GM12891 (cell line): ENCODE measurements at regions not wholly inside any gene's neighbourhood (a gene's known extent, or its start where the extent isn't known, plus 50 kb on each side); places are given as distances from the start of the nearest gene placed in this dataset.

ENCODE experiments used
- POLR2A ChIP-seq: IDR thresholded peaks from 2 replicates; pipeline ENCODE4 v1.6.1; 2011; ENCODE audit warnings: low read depth, low read length, control low read depth
- POLR2AphosphoS5 ChIP-seq: IDR thresholded peaks from 2 replicates; pipeline ENCODE4 v1.6.1; 2011; ENCODE audit warnings: low read depth, low read length, control low read depth
- SPI1 ChIP-seq: IDR thresholded peaks from 2 replicates; pipeline ENCODE4 v1.6.1; 2011; ENCODE audit warnings: low read depth, low read length, control low read depth
- TAF1 ChIP-seq: IDR thresholded peaks from 2 replicates; pipeline ENCODE4 v1.6.1; 2011; ENCODE audit warnings: low read depth, low read length, control low read depth

DNA sequence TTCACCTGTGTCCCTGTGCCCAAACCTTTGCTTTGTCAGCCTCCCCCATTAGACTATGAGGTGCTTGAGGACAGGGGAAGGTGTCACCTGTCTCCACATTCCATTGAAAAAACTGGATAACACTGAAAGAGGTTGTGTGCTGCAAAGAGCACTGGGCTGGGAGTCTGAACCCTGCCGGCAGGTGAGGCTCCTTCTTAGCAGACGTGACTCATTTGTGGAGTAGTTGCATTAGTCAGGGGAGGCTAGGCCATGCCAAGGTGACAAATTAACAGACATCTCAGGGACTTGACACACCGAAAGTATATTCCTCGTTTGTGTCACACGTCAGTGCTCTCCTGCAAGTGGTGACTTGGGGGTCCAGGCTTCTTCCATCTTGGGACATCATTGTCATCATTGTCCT is 95.9 kb upstream of the STX18 start:
- no peak for TF ChIP-seq POLR2A
- TF ChIP-seq POLR2AphosphoS5, result no peak
- no peak for TF ChIP-seq SPI1
- TF ChIP-seq TAF1, result no peak
